ENCODE measurements at regions not wholly inside any gene's neighbourhood (a gene's known extent, or its start where the extent isn't known, plus 50 kb on each side); places are given as distances from the start of the nearest gene placed in this dataset.

- TF ChIP-seq GABPA (IDR thresholded peaks at IDR 0.05; ENCODE audit: low read depth) (no peak), CTCF (IDR thresholded peaks at IDR 0.05; ENCODE audit: insufficient read depth, low read length) (no peak), POLR2AphosphoS5 (IDR thresholded peaks at IDR 0.05; ENCODE audit: low read depth) (no peak), REST (IDR thresholded peaks at IDR 0.05; ENCODE audit: insufficient replicate concordance, low read depth) (no peak), SPI1 (IDR thresholded peaks at IDR 0.05; ENCODE audit: borderline replicate concordance, low read depth) (no peak)
Measured at GRCh38 chr7:108659867-108660266, 90.2 kb downstream of the DNAJB9 start.

All from HL-60 (cell line).